Smooth muscle cell of the brain vasculature (primary cell): ENCODE measurements at regions not wholly inside any gene's neighbourhood (a gene's known extent, or its start where the extent isn't known, plus 50 kb on each side); places are given as distances from the start of the nearest gene placed in this dataset.

ENCODE experiments used
- DNase-seq: peaks from one replicate; pipeline ENCODE4 v3.0.0-alpha.2; 2012; ENCODE audit warnings: low read depth, low spot score

DNA sequence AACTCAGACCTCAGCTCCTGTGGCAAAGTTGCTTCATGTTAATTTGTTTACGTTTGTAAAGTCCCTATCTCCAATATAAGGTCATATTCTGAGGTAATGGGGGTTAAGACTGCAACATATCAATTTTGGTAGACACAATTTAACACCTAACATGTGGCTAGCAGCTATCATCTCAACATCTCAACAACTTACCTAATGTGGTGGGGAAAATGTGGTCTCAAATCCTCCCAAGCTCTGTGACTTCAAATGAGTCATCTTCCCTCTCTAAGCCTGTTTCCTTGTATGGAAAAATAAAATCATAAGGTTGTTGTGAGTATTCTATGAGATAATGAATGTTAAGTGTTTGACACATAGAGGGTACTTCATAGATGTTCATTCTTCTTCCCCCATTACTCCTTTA is 443.3 kb downstream of the CDK5RAP2 start:
- no peak for DNase-seq

DNA sequence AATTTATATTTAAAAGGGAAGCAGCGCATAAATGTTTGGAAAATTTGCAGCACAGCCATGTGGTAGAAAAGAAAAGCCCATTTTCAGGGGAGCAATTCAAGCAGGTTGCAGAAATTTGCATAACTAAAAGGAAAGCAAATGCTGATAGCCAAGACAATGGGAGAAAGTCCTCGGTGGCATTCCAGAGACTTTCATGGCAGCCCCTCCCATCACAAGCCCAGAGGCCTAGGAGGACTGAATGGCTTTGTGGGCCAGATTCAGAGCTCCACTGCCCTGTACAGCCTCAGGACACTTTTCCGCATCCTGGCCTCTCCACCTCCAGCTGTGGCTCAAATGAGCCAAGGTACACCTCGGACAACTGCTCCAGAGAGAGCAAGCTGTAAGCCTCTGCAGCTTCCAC is 462.9 kb downstream of the CDK5RAP2 start:
- DNase-seq = no peak

DNA sequence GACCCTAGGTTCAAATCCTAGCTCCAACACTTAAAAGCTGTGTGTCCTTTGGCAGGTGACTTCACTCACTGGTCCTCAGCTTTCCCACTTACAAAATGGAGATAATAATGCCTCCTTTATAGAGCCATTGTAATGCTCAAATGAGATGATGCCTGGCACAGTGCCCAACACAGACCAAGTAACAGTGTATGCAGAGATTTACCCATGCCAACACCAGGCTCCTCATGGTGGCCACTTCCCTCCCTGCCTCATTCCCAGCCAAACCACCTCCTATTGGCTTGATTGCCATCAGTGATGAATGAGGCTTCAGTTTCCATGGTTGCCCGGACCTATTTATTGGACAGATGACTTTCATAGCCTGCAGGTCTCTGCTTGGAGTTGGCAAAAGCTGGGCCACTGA is 469.4 kb downstream of the CDK5RAP2 start:
- no peak for DNase-seq

DNA sequence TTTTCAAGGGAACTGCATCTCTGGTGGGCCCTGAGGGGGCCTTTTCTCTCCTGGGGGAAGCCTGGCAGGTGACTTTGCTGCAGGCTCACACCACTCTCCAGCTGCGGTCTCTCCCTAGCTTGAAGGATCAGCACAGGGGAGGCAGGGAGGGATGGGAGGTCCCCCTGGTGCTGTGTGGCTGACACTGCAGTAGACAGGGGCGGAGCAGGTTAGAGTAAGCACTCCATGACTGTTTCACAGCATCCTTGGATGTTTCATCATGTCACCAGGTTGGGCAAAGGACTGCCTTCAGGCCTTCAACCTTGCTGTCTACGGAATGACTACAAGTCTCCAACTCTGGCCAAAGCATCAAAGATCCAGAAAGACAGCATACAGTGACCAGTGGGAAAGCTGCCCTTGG is 470.7 kb downstream of the CDK5RAP2 start:
- no peak for DNase-seq

DNA sequence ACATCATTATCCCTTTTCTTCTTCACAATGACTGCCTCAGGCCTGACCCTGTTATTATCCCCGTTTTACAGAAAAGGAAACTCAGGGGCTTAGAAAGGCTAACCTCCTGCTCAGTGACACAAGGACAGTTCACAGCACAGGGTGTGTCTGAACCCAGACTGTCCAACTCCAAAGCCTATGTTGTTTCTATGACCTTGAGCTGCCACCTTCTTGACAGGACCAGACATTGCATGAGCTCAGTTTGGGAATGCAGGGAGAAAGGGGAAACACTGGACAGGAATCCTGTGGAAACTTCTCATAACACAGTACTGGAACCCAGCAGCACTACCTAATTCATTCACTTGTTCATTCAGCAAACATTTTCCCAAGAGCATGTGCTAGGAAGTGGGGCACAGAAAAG is 472.8 kb downstream of the CDK5RAP2 start:
- no peak for DNase-seq

DNA sequence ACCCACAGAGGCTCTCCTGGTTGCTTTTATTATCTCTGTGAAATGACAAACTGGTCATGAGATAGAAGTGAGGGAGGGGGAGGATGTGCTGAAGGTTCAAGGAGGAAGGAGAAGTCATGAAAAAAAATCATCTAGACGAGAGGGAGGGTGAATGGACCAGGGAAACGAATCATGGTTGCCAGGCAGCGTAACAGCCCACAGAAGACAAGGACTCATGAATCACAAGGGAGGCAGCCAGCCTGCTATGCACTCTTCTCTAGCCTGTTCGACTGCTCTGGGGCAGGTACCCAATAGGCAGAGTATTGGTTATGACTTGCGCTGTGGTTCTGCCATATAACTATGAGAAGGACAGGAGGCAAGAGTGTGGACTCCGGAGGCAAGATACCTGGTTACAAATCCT is 475.2 kb downstream of the CDK5RAP2 start:
- no peak for DNase-seq

DNA sequence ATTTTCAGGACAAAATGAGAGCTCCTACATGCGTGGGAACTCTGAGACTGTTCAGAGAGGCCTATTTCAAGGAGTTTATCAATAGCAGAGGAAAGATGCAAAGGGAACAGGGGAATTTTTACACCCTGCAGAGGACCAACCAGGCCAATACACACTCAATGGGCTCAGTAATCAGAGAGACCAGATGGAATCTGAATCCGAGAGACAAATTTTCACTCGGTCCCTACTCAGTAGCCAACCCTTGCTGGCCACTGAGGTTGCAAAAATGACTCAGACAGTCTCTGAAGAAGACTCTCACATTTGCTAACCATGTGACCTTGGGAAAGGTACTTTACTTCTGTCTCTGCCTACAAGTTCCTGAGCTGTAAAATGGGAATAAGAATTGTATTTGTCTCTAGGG is 479.4 kb downstream of the CDK5RAP2 start:
- no peak for DNase-seq

DNA sequence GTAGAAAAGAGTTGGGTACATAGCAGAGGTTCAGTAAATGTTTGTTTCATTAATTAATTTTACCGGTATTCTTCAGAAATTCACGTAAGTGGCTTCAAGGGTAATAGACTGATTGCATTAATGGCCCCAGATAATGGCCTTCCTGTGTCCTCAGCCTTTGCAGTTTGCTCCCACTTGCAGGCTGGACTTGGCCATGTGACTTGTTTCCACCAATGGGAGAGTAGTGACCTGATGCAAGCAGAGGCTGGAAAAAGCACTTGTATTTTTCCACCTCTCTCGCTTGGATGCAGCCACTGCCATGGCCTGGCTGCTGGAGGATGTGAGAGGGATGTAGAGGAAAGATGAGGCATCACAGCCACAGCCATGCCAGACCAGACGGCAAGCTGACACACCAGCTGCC is 480.9 kb downstream of the CDK5RAP2 start:
- DNase-seq = no peak

DNA sequence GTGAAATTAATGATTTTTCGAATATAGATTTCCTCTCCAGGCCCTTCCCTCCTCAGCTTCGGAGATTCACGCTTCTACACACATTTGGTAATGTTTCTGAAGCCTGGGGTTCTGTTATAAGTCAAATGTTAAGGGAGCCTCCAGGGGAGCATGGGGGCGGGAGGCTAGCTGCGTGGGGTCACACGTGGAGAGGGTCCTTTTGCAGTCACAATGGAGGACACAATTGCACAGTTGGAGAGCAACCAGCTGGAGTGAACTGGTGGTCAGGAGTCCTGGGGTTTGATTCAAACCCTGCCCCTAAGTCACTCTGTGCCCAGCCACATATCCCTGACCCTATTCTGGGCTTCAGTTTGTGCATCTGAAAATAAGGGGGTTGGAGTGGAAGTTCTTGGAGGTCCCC is 481.4 kb downstream of the CDK5RAP2 start:
- no peak for DNase-seq

DNA sequence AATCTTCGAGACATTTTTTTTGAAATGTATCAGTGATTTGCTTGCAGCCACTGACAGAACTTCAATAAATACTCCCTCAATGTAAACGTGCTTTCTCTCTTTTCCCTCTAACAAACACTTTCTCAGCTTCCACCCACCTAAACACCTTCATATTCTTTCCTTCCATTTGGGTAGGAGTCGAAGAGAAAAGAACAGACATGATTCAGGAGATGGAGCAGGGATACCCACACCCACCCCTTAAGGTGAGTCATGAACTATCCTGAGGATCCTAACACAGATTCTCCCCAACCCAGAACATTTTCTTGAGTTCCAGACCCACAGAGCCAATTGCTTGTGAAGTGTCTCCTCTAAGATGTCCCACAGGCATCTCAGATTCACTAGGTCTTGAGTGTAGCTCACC is 488.8 kb downstream of the CDK5RAP2 start:
- no peak for DNase-seq

DNA sequence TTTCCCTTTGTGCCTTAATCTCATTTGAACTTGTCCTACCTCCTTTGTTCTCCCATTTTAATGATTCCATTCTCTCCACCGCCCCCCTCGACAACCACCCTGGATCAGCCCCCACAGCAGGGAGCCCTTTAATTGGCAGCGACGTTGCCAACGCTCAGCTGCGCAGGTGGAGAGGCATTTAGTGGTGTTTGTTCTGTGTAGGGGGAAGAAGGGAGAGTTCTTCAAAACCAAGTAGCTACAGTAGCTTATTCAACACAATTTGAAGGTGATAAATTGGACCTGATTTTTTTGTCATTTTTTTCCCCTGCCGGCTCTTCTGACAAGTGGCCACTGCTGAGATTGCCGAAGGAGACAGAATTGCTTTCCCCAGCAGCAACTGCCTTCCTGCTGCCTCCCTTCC is 499.1 kb downstream of the CDK5RAP2 start:
- DNase-seq = no peak

DNA sequence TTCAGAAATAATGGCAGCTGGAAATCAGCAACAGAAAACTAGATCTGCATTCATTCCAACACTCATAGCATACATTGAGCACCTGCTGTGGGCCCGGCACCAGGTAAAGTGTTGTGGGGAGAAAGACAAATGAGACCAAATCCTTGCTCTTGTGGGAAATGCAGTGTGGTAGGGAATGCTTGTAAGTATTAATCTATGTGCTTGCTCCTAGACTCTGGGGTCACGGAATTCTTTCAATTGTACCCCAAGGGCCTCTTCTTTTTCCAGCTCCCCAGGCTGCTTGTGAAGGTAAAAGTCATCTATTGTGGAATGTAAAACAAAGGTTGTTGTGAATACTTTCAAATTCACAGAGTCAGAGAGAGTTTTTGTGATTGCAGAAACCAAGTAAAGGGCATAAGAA is 501.9 kb downstream of the CDK5RAP2 start:
- no peak for DNase-seq

DNA sequence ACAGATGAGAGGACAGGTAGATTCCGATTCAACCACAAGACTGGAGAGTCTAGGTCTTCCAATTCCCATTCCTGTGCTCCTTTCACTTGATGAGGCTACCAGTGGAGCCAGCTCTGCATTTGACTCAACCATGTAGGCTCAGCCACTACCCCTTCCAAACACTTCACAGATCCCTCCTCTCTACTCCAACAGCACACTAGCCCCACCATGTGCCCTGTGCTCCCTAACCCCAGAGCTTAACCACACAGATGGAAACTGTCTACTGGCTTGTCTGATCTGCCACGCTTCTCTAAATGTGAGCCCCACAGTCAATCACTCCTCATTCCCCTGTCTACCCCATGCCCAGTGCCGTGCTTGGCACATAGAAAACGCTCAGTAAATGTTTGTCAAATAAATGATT is 508.2 kb downstream of the CDK5RAP2 start:
- no peak for DNase-seq

DNA sequence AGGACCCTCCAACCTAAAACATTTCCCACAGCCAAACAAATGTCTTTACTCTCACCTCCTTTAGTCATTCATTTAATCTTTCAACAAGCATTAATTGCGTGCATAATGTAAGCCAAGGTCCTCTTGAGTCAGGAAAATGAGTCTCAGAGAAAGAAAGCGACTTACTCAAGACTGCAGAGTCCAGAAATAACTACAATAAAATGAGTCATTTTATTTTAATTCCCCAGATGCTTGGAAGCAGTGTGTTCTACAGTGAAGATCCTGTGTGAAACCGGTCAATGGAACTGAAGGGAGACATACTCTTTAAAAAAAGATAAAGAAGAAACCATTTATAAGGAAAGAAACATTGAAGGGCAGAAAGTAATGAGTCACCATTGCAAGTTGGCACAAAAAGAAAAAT is 513.7 kb downstream of the CDK5RAP2 start:
- no peak for DNase-seq

DNA sequence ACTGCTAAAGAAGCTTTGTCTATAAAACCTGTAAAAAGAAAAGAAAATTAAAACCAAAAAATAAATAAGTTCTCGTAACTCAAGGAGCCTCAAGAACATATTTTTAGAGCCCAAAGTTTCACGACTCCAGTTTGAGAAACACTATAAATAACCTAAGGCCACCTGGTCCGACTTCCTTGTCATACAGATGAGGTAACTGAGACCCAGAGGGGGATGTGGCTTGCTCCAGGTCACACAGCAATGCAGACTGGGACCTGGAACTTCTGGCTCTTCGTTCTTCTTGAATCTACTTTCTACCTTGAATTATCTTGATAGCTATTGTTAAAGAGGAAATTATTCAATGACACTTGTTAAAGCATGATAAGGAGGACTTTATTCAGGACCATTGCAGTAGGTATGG is 514.8 kb downstream of the CDK5RAP2 start:
- no peak for DNase-seq

DNA sequence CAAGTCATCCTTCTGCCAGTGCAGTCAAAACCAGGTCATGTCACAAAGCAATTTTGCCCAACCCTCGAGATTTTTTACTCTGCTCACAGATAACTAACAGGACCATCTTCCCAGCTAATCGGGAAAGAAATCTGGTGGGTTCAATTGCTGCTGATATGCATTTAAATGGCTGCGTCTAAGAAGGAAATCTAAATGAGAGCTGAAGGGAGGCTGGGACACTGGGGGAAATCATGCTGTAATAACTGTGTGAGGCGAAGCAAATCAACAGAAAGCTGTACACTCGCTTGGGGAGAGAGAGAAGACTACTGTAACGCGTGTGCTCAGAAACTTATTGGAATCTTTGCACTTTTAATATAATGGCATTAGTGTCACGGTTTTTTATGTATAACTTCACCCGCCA is 535.0 kb downstream of the CDK5RAP2 start:
- no peak for DNase-seq

DNA sequence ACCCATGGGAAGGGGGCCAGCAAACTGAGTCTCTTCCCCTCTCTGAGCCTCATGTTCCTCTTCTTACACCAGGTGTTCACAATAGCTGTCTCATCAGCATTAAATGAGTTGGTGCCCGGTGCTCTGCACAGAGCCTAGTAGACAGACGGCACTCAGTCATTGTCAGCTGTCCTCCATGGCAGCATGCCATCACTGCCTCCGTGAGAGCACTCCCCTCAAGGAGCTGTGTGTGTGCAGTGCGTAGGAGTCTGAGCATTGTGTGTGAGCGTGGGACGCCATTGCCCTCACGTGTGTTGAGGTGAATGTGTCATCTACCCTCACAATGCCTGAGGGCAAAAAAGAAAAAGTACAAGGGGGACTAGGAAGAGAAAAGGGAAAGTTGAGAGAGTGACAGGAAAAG is 536.5 kb downstream of the CDK5RAP2 start:
- DNase-seq = no peak

DNA sequence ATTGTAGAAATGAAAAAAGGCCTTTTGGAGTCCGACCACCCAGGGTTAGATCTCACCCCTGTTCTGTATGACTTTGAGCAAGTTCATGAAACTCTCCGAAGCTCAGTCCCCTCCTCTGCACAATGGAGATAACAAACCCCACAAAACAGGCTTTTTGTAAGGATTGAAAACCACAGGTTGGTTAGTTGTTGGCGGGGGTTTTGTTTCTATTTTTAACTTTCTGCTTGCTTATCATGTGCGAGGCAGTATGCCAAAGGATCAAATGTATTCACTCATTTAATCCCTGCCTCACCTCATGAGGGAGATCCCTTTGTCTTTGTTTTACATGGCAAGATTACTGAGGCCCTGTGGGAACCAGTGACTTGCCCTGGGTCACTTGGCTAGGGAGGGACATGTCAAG is 539.1 kb downstream of the CDK5RAP2 start:
- DNase-seq = no peak

DNA sequence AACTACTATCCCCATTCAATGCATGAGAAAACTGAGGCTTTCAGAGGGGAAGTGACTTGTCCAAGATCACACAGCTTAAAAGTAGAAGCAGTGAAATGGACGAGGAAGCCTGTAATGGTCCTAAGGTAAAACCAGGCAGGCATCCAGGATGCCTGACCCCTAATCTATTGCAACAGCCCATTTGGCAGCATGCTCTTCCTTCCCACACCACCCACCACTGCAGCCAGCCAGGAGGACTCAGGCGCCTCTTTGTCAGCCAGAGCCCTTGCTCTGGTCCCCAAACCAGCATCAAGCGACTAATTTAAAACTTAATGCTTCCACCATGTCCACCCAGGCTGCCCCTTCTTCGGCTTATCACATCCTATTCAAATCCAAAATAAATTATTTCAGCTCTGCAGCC is 541.6 kb downstream of the CDK5RAP2 start:
- no peak for DNase-seq

DNA sequence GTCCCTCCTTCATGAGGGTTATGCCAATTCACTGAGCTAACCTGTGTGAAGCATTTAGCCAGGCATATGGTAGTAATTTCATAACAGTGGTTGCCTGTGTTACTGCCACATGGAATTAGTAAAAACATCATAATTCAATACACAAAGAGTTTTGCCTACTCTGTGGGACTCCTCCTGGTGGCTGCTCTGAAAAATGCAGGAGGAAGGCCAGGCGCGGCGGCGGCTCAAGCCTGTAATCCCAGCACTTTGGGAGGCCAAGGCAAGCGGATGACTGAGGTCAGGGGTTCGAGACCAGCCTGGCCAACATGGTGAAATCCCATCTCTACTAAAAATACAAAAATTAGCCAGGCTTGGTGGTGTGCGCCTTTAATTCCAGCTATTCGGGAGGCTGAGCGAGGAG is 547.3 kb downstream of the CDK5RAP2 start:
- DNase-seq = no peak

DNA sequence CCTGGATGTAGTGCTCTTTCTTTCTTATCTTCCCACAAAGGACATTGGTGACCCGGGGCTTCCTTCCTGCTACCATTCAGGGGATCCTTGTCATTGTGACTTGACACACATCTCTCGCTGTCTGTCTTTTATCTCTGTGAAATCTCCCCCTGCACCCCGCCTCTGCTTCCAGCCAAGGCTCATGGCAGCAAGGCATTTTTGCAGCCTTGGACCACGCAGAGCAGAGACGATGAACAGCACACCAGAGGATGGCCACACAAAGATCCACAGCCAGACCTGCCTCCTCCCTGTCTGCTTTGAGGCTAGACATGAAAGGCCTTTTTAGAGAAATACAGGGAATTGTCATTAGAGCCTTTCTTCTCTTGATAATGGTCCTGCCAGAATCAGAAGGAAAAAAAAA is 549.1 kb downstream of the CDK5RAP2 start:
- no peak for DNase-seq

DNA sequence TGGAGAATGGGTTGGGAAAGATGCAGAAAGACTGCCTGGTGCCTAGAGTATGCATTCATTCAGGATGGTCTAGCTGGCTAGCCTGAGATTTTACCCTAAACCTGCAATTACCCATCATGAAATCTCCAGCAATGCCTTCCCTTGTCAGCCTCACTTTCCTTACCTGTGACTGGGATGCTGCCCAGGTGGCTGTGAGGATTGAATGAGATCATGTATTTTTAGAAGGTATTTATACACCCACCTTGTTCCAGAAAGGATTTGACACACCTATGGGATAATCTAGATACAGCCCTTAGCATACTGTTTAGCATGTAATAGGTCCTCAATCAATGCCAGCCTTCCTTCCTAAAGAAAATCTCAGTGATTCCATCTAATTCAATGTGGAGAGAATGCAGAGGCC is 561.4 kb downstream of the CDK5RAP2 start:
- no peak for DNase-seq

DNA sequence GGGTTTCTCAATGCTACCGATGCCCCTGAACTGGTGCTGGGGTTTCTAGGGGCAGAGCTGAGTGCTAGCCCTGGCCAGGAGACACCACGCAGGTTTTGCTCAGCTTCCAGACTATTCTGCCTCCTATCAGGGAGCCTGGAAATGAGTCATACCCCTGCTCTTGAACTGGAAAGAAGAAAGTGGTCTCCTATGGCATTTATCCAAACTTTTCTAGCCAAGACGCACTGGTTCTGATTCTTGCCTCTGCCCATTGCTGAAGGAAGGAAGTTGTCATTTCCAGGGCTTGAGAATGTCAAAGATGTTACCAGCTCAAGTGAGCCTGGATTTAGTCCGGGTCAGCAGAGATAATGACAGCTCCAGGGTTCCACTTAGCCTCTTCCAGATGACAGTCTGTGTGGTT is 561.9 kb downstream of the CDK5RAP2 start:
- no peak for DNase-seq

DNA sequence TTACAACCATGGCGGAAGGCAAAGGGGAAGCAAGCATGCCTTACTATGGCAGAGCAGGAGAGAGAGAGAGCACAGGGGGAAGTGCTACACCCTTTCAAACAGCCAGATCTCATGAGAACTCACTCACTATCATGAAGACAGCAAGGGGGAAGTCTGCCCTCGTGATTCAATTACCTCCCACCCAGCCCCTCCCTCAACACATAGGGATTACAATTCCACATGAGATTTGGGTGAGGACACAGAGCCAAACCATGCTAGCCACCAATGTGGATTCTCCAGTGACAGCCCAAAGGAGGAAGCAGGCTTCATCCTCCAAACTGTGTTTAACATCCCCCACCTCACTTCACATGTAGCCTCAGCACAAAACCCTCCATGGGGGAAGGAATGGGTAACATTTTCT is 563.7 kb downstream of the CDK5RAP2 start:
- no peak for DNase-seq

DNA sequence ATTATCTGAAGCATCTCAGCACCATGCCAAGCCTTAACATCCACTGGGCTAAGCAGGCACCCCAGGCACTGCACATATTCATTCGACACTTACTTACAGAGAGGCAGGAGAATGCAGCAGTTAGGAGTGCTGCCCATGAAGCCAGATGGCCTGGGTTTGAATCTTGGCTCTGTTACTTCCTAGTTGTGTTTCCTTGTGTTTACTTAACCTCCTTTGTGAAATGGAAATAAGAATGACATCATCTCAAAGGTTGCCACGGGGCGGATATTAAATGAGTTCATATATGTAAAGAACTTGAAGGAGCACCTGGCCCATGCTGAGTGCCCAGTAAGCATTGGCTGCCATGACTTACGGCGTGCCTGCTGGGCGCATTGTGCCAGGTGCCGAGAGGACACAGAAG is 565.2 kb downstream of the CDK5RAP2 start:
- DNase-seq = no peak
